ENCODE measurements at regions not wholly inside any gene's neighbourhood (a gene's known extent, or its start where the extent isn't known, plus 50 kb on each side); places are given as distances from the start of the nearest gene placed in this dataset.

DNA sequence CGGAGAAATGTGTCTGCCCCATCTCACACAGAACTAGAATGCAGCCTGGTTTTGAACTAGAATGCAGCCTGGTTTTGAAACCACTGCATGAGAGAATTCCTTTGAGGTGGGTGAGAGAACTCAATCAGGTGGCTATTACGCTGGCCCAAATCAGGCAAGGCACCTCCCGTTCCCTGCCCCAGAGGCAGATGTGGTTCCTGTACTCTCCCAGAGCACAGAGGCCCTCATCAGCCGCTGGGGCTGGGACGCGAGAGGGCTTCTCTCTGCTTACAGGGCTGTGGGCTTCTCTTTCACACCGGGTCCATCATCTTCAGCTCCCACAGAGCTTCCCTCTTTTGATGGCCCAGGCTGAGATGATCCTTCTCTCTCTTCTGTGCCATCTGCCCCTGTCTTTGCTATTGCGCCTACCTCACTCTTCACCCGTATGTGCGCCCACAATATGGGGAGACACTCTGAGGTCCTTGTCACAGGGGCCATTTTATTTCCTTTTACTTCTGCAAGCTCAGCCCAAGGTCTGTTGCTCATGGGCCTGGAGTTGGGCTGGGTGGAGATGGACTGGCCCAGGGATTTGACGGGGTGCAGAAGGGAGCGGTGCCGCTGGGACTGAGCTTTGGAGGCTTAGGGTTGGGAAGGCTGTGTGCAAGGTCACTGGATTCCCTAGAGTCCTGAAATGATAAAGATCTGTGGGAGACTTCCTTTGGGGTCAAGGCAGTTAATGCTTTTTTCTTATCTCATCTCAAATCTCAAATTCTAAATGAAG is 84.4 kb upstream of the HS6ST1 start:
- TF ChIP-seq, protein P1, sequence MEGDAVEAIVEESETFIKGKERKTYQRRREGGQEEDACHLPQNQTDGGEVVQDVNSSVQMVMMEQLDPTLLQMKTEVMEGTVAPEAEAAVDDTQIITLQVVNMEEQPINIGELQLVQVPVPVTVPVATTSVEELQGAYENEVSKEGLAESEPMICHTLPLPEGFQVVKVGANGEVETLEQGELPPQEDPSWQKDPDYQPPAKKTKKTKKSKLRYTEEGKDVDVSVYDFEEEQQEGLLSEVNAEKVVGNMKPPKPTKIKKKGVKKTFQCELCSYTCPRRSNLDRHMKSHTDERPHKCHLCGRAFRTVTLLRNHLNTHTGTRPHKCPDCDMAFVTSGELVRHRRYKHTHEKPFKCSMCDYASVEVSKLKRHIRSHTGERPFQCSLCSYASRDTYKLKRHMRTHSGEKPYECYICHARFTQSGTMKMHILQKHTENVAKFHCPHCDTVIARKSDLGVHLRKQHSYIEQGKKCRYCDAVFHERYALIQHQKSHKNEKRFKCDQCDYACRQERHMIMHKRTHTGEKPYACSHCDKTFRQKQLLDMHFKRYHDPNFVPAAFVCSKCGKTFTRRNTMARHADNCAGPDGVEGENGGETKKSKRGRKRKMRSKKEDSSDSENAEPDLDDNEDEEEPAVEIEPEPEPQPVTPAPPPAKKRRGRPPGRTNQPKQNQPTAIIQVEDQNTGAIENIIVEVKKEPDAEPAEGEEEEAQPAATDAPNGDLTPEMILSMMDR (optimal IDR thresholded peaks at IDR 0.05 in 1 of 3, IDR thresholded peaks at IDR 0.05 in 1 of 3, conservative IDR thresholded peaks at IDR 0.05 in 1 of 3; ENCODE audit: extremely low read depth in 1 of 3, insufficient read depth in 2 of 3, low read length in 3 of 3): no peak
- no peak for TF ChIP-seq EZH2 (IDR thresholded peaks at IDR 0.05; ENCODE audit: low read length)
